ENCODE measurements at regions not wholly inside any gene's neighbourhood (a gene's known extent, or its start where the extent isn't known, plus 50 kb on each side); places are given as distances from the start of the nearest gene placed in this dataset.
A peak's percentile ranks its signal among the peaks of the same experiment; 100 is the strongest.

- no peak overlapping the region for H3K4me3 ChIP-seq (ENCODE audit: low read length)
- H3K9me2 ChIP-seq (replicated peaks; ENCODE audit: control insufficient read depth, low read length) = no peaks in the 10 kb centered on the region
- H4K20me1 ChIP-seq (ENCODE audit: control insufficient read depth, insufficient read depth, low read depth, low read length) = no peaks in the 10 kb centered on the region
- H3K9me3 ChIP-seq (ENCODE audit: control insufficient read depth, insufficient read depth, low read length) = no peaks in the 10 kb centered on the region
- no peaks in the 10 kb centered on the region for H3K36me3 ChIP-seq (ENCODE audit: control insufficient read depth, low read length)
- no peaks in the 10 kb centered on the region for H3F3A ChIP-seq (ENCODE audit: control insufficient read depth, insufficient read depth)
- peaks cover 26% of the 10 kb centered on the region for H3K4me1 ChIP-seq (ENCODE audit: control insufficient read depth, low read length)
- H3K27ac ChIP-seq (ENCODE audit: low read depth, low read length) = no peak overlapping the region
- no peaks in the 10 kb centered on the region for H3K79me2 ChIP-seq (ENCODE audit: control insufficient read depth, low read length)
- H3K27me3 ChIP-seq (ENCODE audit: control insufficient read depth, low read length) = no peaks in the 10 kb centered on the region
- no peak overlapping the region for H3K4me2 ChIP-seq (ENCODE audit: low read length)
- no peak for TF ChIP-seq CTCF (IDR thresholded peaks at IDR 0.05; ENCODE audit: low read depth, low read length, poor library complexity, severe bottlenecking)
- TF ChIP-seq EZH2phosphoT487 (IDR thresholded peaks at IDR 0.05; ENCODE audit: borderline replicate concordance, low read length) = no peak
These were observed 399.7 kb upstream of the ID2 start for GRCh38 chr2:8281950-8282857.

GRCh38 chr2:8282858-8283252, 399.0 kb upstream of the ID2 start:
- no peaks in the 10 kb centered on the region for H3K27me3 ChIP-seq (ENCODE audit: control insufficient read depth, low read length)
- TF ChIP-seq CTCF (IDR thresholded peaks at IDR 0.05; ENCODE audit: low read depth, low read length, poor library complexity, severe bottlenecking) (no peak), EZH2phosphoT487 (IDR thresholded peaks at IDR 0.05; ENCODE audit: borderline replicate concordance, low read length) (no peak)
- H3K9me2 ChIP-seq (replicated peaks; ENCODE audit: control insufficient read depth, low read length) = no peaks in the 10 kb centered on the region
- H3K9me3 ChIP-seq (ENCODE audit: control insufficient read depth, insufficient read depth, low read length) = no peaks in the 10 kb centered on the region
- no peak overlapping the region for H3K27ac ChIP-seq (ENCODE audit: low read depth, low read length)
- no peak overlapping the region for H3K4me2 ChIP-seq (ENCODE audit: low read length)
- H4K20me1 ChIP-seq (ENCODE audit: control insufficient read depth, insufficient read depth, low read depth, low read length) = no peaks in the 10 kb centered on the region
- no peak overlapping the region for H3K4me3 ChIP-seq (ENCODE audit: low read length)
- peaks cover 23% of the 10 kb centered on the region for H3K4me1 ChIP-seq (ENCODE audit: control insufficient read depth, low read length)
- no peaks in the 10 kb centered on the region for H3K79me2 ChIP-seq (ENCODE audit: control insufficient read depth, low read length)
- H3K36me3 ChIP-seq (ENCODE audit: control insufficient read depth, low read length) = no peaks in the 10 kb centered on the region
- H3F3A ChIP-seq (ENCODE audit: control insufficient read depth, insufficient read depth) = no peaks in the 10 kb centered on the region

- Histone ChIP-seq H3K4me1 (ENCODE audit: control insufficient read depth, low read length) (peaks cover 8% of the 10 kb centered on the region), H3K79me2 (ENCODE audit: control insufficient read depth, low read length) (no peaks in the 10 kb centered on the region), H3F3A (ENCODE audit: control insufficient read depth, insufficient read depth) (no peaks in the 10 kb centered on the region), H3K4me2 (ENCODE audit: low read length) (no peak overlapping the region), H3K27ac (ENCODE audit: low read depth, low read length) (no peak overlapping the region), H3K27me3 (ENCODE audit: control insufficient read depth, low read length) (no peaks in the 10 kb centered on the region), H4K20me1 (ENCODE audit: control insufficient read depth, insufficient read depth, low read depth, low read length) (no peaks in the 10 kb centered on the region), H3K9me3 (ENCODE audit: control insufficient read depth, insufficient read depth, low read length) (no peaks in the 10 kb centered on the region), H3K9me2 (replicated peaks; ENCODE audit: control insufficient read depth, low read length) (no peaks in the 10 kb centered on the region), H3K4me3 (ENCODE audit: low read length) (no peak overlapping the region), H3K36me3 (ENCODE audit: control insufficient read depth, low read length) (no peaks in the 10 kb centered on the region)
- no peak for TF ChIP-seq EZH2phosphoT487 (IDR thresholded peaks at IDR 0.05; ENCODE audit: borderline replicate concordance, low read length)
- TF ChIP-seq CTCF (IDR thresholded peaks at IDR 0.05; ENCODE audit: low read depth, low read length, poor library complexity, severe bottlenecking) = peak; percentile 63
These were observed 396.8 kb upstream of the ID2 start for GRCh38 chr2:8285081-8285480.

Data from DOHH2 (cell line).